NK-92 (cell line): ENCODE measurements at regions not wholly inside any gene's neighbourhood (a gene's known extent, or its start where the extent isn't known, plus 50 kb on each side); places are given as distances from the start of the nearest gene placed in this dataset.

ENCODE experiments used
- DNase-seq: peaks from one replicate; lab custom pipeline; 2025; ENCODE audit not compliant: unreplicated experiment; lab: John Stamatoyannopoulos, UW

DNA sequence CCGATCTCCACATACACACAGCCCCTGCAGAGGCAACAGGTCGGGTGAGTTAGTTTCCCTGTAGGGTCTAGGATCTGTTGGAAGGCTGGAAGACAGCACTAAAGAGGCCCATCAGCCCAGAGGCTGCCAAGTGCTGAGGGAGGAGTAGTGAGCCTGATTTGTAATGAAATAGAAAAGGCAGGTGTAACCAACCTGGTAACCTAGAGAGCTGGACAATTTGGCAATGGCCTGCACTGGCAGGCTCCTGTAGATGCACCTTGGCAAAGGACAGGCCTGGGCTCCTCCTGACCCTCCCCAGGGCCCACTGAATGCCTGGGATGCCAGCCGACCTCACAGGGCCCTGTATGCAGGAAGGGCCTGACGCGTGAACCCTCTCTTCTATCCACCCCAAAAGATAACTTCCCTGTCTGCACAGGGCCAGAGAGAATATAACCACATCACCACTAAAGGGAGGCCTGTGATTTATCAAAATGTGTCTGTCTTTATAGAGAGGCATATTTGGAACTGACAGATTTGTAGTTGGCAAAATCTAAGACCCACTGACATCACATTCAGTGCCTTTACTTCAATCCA, 225.1 kb upstream of the CHRNA7 start:
- no peak for DNase-seq

GRCh38 chr15:31806106-31806505, 224.2 kb upstream of the CHRNA7 start:
- no peak for DNase-seq

- no peak for DNase-seq
Measured at GRCh38 chr15:31811641-31812040, 218.7 kb upstream of the CHRNA7 start.

DNA sequence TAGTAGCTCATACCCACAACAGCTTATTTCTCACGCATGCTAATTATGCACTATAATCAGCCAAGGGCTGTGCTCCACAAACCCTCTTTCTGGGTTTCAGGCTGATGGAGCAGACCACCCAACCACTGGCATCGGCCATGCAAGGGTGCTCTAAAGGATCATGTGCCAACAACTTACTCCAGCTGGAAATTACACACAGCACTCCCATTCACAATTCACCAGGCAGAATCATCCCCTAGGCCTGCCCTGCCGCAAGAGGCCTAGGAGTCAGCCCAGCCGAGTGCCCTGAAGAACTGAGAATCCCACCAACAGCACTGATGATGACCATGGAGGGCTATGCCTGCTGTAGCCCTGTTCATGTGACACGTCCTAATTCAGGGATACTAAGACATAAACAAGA, 216.2 kb upstream of the CHRNA7 start:
- no peak for DNase-seq

DNA sequence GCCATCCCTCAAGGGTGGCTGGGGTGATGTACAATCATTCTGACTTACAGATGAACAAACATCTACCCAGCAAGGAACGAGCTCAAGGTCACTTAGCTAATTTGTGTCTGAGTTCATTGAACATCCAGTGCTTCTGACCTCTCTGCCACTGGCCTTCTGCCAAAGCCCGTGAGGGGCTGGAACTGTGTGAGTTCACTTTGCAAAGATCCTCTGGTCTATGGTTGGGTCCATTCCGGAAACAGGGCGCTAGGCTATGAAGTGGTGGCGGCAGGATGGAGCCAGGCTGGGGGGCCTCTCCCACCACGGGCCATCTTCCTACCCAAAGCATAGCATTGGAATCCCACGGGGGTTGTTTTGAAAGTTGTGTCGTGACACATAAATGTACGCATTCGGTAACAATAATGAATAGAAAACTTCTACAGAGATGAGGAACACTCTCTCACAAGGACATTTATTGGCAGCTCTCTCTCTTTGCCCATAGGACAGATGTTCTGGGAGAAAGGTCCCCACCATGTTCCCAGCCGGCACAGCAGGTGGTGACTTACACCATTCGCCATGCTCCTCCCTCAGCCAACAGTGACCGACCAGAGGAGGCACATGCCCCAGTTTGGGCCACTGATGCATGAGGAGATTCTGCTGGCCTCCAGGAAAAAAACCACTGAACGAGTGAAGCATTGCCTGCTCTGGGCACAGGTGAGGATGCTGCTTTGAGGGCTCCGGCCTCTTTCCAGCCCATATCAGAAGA, 214.7 kb upstream of the CHRNA7 start:
- DNase-seq, result no peak

GRCh38 chr15:31822463-31822862, 207.9 kb upstream of the CHRNA7 start:
- no peak for DNase-seq

DNA sequence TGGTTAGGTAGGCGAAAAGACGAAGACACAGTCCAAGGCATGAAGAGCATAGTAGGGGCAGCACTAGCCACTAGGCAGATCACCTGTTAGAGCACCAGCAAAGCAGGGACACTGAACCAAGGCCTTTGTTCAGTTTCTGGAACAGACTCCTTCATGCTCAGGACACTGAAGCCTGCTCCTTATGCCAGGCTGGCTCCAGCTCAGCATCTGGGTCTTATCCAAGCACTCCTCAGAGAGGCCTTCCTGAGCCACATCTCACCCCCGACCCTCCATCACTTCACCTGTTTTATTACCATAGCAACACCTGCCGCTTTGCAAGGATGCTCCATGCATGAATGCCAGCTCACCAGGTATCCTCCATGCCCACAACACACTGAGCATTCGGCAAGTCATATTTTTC, 206.3 kb upstream of the CHRNA7 start:
- no peak for DNase-seq

- DNase-seq, result no peak
Measured at GRCh38 chr15:31828594-31828993, 201.7 kb upstream of the CHRNA7 start.

GRCh38 chr15:31830591-31830990, 199.7 kb upstream of the CHRNA7 start:
- DNase-seq, result no peak

DNA sequence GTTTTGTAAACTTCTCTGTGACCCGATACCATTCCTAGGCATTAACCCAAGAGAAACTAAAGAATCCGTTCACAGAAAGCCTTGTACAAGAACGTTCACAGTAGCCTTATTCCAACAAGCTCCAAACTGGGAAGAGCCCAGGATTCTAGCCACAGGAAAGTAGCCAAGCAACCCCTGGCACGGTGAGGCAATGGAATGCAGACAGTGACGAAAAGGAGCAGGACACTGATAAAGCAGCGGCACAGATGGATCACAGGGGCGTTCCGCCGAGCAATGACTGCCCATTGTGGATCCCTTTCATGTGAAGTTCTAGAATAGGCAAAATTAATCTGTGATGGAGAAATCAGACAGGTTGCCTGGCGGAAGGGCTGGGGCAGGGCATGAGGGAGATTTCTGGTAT, 198.7 kb upstream of the CHRNA7 start:
- DNase-seq, result no peak

- no peak for DNase-seq
Measured at GRCh38 chr15:31834654-31835053, 195.7 kb upstream of the CHRNA7 start.

DNA sequence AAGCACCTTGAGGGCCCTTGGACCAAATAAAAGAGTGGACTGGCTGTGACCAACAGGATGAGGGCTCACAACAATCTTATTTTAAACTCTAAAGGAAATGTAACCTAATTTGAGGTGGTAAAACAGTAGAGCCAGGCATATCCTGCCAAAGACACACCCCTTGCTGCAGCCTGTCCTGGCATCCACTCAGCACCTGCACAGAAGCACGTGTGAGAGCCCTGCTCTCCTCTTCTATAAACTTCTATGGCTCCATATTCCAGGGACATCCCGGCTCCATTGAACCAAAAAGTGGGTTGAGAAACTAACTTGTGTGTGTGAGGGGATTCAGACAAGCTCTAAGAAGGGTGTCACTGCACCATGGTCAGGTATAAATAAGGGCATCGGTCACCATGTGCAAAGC, 190.9 kb upstream of the CHRNA7 start:
- DNase-seq, result no peak

- DNase-seq, result no peak
Measured at GRCh38 chr15:31840849-31841476, 189.4 kb upstream of the CHRNA7 start.

- DNase-seq, result no peak
Measured at GRCh38 chr15:31842532-31843195, 187.7 kb upstream of the CHRNA7 start.

DNA sequence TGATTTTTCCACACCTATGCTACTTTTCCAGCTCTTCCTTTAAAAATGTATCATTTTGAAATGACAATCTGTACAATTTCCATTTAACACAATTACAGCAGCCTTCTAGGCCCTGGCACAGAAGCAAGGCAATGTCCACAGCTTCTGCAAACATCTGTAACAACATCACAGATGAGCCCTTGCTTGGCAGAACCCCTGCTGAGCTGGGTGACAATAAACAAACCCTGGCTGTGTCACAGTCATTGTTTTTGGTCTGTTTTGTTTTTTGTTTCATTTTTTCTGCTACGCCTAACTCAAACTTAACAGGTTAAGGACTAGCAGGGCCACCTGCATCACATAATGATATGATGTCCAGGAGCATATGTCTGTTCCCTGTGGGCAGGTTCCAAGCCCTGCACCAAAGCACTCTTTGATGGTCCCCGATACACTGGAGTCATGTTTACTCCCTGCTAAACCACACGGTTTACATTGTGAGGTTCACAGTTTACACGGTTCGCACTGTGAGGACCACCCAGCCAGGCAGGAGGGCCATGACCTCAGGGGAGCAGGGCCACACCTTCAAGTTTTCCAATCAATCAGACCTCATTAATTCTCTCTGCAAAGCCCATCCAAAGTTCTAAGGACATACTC, 186.8 kb upstream of the CHRNA7 start:
- no peak for DNase-seq

GRCh38 chr15:31845791-31846190, 184.5 kb upstream of the CHRNA7 start:
- no peak for DNase-seq

DNA sequence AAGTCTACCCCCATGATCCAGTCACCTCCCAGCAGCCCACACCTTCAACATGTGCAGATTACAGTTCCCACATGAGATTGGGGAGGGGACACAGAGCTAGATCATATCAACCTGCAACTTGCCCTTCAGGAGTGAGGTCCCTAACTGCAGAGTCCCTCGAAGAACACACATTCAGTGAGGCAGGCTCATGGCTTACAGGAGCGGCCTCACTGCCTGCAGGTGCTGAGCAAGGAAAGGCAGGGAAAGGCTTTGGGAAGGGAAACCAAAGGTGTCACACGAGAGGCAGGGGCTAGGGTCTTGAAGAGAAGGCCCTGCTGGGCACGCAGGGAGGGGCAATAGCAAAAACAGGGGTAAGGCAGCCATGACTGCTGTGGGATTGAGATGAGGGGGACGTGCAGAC, 182.4 kb upstream of the CHRNA7 start:
- DNase-seq, result no peak

- no peak for DNase-seq
Measured at GRCh38 chr15:31848621-31849020, 181.7 kb upstream of the CHRNA7 start.

GRCh38 chr15:31852933-31853799, 177.1 kb upstream of the CHRNA7 start:
- DNase-seq, result no peak

- DNase-seq, result no peak
Measured at GRCh38 chr15:31856581-31856980, 173.7 kb upstream of the CHRNA7 start.

GRCh38 chr15:31857194-31857593, 173.1 kb upstream of the CHRNA7 start:
- no peak for DNase-seq
